Renal cortical epithelial cell (primary cell): ENCODE measurements at regions not wholly inside any gene's neighbourhood (a gene's known extent, or its start where the extent isn't known, plus 50 kb on each side); places are given as distances from the start of the nearest gene placed in this dataset.
A peak's percentile ranks its signal among the peaks of the same experiment; 100 is the strongest.

Experiments
- DNase-seq: peaks from one replicate; pipeline ENCODE4 v3.0.0-alpha.2; 2011; ENCODE audit warnings: low read depth

- DNase-seq: no peak
Measured at GRCh38 chr15:29425864-29426263, 156.2 kb upstream of the NSMCE3 start.

DNA sequence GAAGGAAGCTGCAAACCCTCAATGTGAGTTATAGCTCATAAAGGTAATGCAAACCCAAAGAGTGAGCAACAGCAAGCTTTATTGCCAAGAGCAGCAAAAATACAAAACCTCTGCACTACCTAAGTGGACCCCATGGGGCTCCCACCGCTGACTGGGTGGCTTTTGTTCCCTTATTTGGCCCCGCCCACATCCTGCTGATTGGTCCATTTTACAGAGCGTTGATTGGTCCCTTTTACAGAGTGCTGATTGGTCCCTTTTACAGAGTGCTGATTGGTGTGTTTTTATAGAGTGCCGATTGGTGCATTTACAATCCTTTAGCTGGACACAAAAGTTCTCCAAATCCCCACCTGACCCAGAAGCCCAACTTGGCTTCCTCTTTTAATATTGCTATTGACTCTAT, 154.5 kb upstream of the NSMCE3 start:
- no peak for DNase-seq

DNA sequence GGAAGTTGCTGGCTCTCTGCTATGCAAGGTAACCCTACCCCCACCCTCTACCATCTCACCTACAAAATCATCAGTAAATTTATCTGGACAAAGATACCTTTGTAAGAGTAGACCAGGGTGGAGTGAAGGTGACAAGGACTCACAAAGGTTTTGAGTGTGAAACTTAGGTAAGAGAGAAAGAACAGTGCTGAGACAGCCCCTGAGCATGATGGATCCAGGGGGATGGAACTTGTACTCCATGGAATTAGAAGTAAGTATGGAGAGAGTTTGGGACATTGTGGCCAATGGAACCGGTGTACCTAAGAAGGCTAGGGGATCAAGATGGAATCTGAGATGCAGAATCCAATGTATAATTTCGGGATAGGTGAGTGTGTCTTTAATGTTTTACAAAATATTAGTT, 153.0 kb upstream of the NSMCE3 start:
- DNase-seq: no peak

GRCh38 chr15:29420188-29420587, 150.6 kb upstream of the NSMCE3 start:
- no peak for DNase-seq

DNA sequence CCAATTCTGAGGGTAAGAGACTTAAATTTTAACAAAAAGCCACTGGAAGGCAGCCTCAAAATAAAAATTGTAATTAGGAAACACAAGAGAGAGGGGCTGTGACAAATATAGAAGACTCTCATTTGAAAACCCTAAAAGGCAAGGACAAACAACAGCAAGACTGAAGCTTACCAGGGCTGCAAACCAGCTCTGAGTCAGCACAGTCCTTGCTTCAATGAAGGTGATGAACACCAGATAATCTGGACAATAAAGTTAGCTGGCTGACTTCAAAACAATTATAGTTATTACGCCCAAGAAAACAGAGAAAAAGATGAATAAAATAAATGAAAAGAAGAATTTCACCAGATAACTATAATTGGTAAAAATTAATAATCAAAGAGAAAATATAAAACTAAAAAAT, 149.3 kb upstream of the NSMCE3 start:
- DNase-seq: no peak

- DNase-seq: no peak
Measured at GRCh38 chr15:29418178-29418577, 148.6 kb upstream of the NSMCE3 start.

DNA sequence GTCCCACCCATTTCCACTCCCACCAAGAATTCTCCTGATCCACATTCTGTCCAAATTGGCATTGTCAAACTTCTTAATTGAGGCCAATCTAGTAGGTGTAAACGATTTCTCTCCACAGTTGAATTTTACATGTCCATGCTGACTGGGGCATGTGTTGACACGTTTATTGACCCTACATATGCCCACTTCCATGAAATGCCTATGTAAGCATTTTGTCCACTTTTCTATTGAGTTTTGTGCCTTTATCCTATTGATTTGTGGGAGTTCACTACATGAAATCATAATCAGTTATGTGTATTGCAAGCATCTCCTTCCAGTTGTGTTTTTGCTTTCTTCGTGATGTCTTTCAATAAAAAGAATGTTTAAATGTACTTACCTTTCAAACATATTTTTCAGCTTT, 141.7 kb upstream of the NSMCE3 start:
- no peak for DNase-seq

DNA sequence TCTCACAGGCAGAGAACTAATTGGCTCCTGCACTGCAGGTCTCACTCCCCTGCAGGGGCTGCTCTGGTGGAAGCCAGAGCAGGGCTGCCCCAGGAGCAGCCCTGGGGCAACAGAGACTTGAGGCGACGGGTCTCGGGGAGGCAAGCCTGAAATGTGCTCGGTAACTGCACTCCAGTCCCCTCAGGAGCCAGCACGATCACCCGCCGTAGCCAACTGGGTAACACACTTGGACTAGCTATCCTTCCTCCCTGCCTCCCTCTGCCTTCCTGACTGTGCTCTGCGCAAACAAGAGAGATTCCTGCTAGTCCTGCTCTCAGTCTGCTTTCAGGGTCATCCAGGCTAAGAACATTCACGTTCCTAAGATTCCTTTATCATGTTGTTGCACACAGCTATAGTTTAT, 140.7 kb upstream of the NSMCE3 start:
- no peak for DNase-seq

DNA sequence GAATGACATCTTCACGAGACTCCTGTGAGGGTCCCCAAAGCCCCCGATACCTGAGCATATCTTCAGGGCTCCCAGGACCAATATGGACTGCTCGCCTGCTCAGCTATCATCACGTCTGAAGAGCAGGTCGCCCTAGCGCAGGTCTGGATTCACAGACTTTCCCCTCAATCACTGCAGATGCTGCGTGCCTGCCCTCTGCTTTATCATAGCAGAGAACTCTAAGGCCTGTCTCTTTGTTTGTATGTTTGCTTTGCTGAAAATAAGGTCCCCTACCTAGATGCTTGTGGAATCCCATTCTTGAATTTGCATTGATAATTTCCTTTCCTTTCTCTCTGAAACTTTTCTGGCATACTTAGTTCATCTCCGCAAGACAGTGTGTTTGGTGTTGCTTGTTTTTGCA, 140.3 kb upstream of the NSMCE3 start:
- DNase-seq: no peak

DNA sequence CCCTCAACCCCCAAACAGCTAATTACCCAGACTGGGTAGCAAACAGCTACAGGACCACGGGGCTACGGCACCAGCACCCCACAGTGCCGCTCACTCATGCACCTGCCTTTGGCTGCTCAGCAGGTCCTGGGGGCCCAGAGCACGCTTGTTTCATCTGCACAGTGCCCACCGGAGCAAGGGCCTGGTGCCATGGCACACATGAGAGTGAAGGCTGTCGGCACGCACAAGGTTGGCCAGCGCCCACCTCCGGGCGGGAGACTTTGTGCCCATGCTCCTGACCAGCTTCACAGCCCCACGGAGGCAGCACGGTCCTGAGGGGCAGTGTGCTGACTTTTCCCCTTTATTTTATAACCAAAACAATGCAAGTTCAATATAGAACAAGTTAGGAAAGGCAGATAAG, 135.9 kb upstream of the NSMCE3 start:
- DNase-seq: no peak

GRCh38 chr15:29403772-29404171, 134.2 kb upstream of the NSMCE3 start:
- no peak for DNase-seq

- peak; percentile 3 for DNase-seq
Measured at GRCh38 chr15:29401644-29402043, 132.0 kb upstream of the NSMCE3 start.

DNA sequence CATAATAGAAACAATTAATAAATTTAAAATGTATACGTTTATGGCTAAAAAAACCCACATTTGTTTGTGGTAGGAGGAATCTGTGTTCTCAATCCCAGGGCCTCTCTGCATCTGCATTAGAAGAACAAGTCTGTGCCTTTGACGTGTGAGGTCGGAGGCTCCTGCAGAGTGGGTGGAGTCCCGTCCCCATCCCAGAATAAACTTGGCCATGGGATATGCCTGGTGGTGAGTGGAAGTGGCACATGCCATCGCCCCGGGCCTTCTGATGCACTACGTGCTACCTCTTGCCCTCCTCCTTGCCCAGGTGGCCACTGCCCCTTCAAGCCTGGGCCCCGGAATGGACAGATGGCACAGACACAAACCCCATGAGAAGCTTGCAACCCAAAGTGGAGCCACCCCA, 131.1 kb upstream of the NSMCE3 start:
- no peak for DNase-seq

DNA sequence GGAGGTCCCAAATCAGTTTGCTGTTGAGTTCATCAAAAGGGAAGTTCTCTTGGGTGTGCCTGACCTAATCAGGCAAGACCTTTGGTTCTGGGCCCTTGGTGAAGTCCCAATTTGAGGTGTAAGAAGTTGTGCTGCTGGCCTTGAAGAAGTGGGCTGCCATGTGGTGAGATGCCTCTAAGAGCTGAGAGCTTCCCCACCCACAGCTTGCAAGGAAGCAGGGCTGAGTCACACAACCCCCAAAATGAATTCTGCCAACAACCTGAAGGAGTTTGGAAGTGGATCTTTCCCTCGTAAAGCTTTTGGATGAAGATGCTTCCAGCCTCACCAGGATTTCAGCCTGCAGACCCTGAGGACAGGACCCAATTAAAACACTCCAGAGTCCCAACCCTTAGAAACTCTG, 129.3 kb upstream of the NSMCE3 start:
- DNase-seq: no peak

- DNase-seq: no peak
Measured at GRCh38 chr15:29396176-29396811, 126.7 kb upstream of the NSMCE3 start.

GRCh38 chr15:29393443-29393842, 123.8 kb upstream of the NSMCE3 start:
- DNase-seq: no peak

- DNase-seq: no peak
Measured at GRCh38 chr15:29392358-29392757, 122.7 kb upstream of the NSMCE3 start.

- no peak for DNase-seq
Measured at GRCh38 chr15:29390051-29390450, 120.4 kb upstream of the NSMCE3 start.

DNA sequence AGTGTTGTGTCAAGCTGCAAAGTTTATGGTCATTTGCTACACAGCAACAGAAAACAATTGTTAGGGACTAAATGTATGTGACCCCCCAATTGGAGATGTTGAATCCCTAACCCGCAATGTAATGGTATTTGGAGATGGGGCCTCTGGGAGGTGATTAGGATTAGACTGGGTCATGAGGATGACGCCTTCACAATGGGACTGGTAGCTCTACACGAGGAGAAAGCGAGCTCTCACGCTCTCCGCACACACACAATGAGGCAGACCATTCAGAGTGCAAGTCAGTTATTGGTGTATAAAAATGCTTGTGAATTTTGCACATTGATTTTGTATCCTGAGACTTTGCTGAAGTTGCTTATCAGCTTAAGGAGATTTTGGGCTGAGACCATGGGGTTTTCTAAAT, 116.9 kb upstream of the NSMCE3 start:
- no peak for DNase-seq

GRCh38 chr15:29383367-29383766, 113.7 kb upstream of the NSMCE3 start:
- DNase-seq: no peak

DNA sequence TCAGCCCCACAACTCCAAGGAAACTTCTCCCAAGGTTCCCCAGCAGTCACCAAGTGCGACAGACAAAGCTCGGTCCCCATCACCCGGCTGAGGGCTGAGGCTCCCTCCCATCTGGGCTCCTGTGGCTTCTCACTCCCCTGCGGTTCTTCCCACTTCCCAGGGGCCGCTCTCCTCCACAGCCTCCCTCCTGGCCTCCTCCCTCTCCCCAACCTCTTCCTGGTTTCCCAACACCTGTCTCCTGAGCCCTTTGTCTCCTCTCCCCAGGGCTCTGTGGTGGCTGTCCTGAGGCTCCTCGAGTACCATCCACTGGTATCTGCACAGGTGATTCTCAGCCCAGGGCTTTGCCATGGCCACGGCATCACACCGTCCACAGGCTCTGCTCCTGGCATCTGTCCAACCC, 113.2 kb upstream of the NSMCE3 start:
- DNase-seq: no peak

GRCh38 chr15:29380466-29380865, 110.8 kb upstream of the NSMCE3 start:
- no peak for DNase-seq

DNA sequence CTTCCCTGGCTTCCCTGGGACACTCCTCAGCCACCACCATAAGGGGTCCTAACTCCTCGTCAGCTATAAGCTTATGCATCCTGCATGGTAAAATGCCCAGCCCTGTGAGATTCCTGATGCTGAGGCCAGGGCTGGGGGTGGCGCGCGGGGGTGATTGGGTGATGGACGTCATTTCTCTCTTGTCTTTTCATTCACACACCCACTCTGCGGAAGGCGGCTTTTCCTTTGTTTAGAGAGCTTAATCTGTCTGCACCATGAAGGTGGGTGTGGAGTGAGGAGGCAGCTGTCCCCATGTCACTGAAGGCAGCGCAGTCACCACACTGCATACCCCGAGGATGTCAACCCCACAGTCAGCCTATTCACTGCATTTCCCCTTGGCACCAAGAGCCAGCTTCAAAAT, 110.0 kb upstream of the NSMCE3 start:
- no peak for DNase-seq

DNA sequence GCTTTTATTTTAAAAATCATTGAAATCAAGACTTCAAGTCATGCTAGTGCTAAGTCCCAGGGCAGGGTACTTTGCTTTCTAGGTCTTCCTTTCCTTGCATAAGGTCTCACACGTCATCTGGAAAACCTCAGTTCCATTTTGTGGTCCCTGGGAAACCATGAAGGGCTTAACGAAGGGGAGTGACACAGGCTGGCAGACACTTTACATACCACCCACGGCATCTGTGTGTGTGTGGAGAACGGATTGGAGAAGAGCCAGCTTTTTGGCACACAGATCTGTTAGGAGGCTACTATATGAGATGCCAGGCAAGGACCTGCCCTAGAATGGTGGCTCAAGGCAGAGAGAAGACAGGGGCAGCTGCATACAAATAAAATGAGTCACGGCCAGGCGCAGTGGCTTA, 107.5 kb upstream of the NSMCE3 start:
- DNase-seq: no peak

GRCh38 chr15:29376590-29376989, 107.0 kb upstream of the NSMCE3 start:
- no peak for DNase-seq
